ENCODE measurements at regions not wholly inside any gene's neighbourhood (a gene's known extent, or its start where the extent isn't known, plus 50 kb on each side); places are given as distances from the start of the nearest gene placed in this dataset.

- TF ChIP-seq POLR2A (IDR thresholded peaks at IDR 0.05) (no peak), CTCF (IDR thresholded peaks at IDR 0.05) (no peak)
Measured at GRCh38 chr2:220811115-220811514, 761.0 kb downstream of the EPHA4 start.

Measured in transverse colon (tissue), 3 donors.